SK-N-MC (cell line): ENCODE measurements at regions not wholly inside any gene's neighbourhood (a gene's known extent, or its start where the extent isn't known, plus 50 kb on each side); places are given as distances from the start of the nearest gene placed in this dataset.

Experiments used
- DNase-seq: peaks from one replicate; pipeline ENCODE4 v3.0.0-alpha.2; 2011; ENCODE audit warnings: low read depth, low spot score
- H3K27ac ChIP-seq: fragments of 200-600 bp; sonication (generic); 2 replicates; pipeline ENCODE4 v1.5.1; 2016; ENCODE audit warnings: mixed run types
- H3K36me3 ChIP-seq: fragments of 200-600 bp; sonication (generic); 2 replicates; pipeline ENCODE4 v1.6.1; 2017; ENCODE audit warnings: antibody characterized with exemption, low read length, mixed read lengths; ENCODE audit not compliant: insufficient read depth
- H3K4me3 ChIP-seq: fragments of 200-600 bp; sonication (generic); 2 replicates; pipeline ENCODE4 v1.5.1; 2016
- H3K9ac ChIP-seq: fragments of 200-600 bp; sonication (generic); 2 replicates; pipeline ENCODE4 v1.8.0; 2017; ENCODE audit warnings: mixed run types, mixed read lengths; ENCODE audit not compliant: insufficient read length
- H3K9me3 ChIP-seq: fragments of 200-600 bp; sonication (generic); 2 replicates; pipeline ENCODE4 v1.6.1; 2017; ENCODE audit warnings: low read depth, mild to moderate bottlenecking, antibody characterized with exemption, low read length, moderate library complexity, mixed read lengths
- EZH2 ChIP-seq: fragments of 200-600 bp; sonication (generic); IDR thresholded peaks from one replicate; pipeline ENCODE4 v1.6.1; 2017; ENCODE audit warnings: antibody characterized with exemption
- FOXP2 ChIP-seq: optimal IDR thresholded peaks from 2 replicates; pipeline ENCODE3; 2011; ENCODE audit warnings: mild to moderate bottlenecking, moderate library complexity; ENCODE audit not compliant: insufficient read depth; ENCODE audit errors: extremely low read length, control extremely low read depth
- POLR2AphosphoS5 ChIP-seq: IDR thresholded peaks from 2 replicates; pipeline ENCODE4 v1.6.1; 2012; ENCODE audit warnings: mild to moderate bottlenecking, low read depth, low read length, borderline replicate concordance

- Histone ChIP-seq H3K4me3 (no peak overlapping the region), H3K9me3 (no peaks in the 10 kb centered on the region), H3K27ac (no peak overlapping the region), H3K36me3 (no peaks in the 10 kb centered on the region), H3K9ac (no peak overlapping the region)
- TF ChIP-seq FOXP2 (no peak), POLR2AphosphoS5 (no peak), EZH2 (no peak)
- no peak for DNase-seq
Measured at GRCh38 chr5:171537070-171537849, 117.8 kb downstream of the FGF18 start.

DNA sequence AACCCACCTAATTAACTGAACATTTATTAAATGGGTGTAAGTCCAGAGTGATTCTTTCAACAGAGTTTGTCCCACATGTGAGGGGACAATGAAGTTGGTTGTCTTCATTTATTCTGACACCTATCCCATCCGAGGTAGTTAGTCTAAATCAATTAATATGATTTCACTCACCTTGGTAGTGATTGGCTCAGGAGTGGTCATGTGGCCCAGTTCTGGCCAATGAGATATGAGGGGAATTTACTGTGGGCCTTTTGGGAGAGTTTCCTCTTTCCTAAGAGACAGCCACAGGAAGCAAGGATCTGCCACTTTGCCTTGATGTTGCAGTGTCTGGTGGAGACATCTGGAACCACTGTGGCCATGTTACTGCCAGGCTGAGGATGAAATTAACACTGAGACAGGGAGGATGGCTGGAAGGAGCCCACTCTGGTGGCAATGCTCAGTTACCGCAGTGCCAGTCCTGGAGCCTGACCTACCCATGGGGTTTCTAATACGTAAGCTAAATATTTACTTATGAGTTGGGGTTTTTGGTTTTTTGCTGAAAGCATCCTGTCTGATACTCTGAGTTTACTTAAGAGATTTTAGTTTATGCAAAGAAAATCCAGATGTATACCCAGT, 118.6 kb downstream of the FGF18 start:
- Histone ChIP-seq H3K36me3 (no peaks in the 10 kb centered on the region), H3K27ac (no peak overlapping the region), H3K9me3 (no peaks in the 10 kb centered on the region), H3K9ac (no peak overlapping the region), H3K4me3 (no peak overlapping the region)
- no peak for TF ChIP-seq FOXP2
- TF ChIP-seq POLR2AphosphoS5, result no peak
- TF ChIP-seq EZH2, result no peak
- no peak for DNase-seq

DNA sequence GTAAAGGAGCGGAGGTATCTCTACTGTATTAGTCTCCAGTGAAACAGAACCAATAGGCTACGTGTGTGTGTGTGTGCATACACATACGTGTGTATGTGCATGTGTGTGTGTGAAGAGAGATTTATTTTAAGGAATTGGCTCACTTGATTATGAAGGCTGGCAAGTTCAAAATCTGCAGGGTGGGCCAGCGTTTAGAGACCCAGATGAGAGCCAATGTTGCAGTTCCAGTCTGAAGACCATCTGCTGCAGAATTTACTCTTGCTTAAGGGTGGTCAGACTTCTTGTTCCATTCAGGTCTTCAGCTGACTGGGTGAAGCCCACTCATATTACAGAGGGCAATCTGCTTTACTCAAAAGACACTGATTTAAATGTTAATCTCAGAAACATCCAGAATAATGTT, 119.2 kb downstream of the FGF18 start:
- H3K4me3 ChIP-seq, result no peak overlapping the region
- H3K9ac ChIP-seq, result no peak overlapping the region
- H3K36me3 ChIP-seq, result no peaks in the 10 kb centered on the region
- TF ChIP-seq FOXP2, result no peak
- no peak for TF ChIP-seq EZH2
- TF ChIP-seq POLR2AphosphoS5, result no peak
- no peaks in the 10 kb centered on the region for H3K9me3 ChIP-seq
- no peak overlapping the region for H3K27ac ChIP-seq
- DNase-seq, result no peak

- DNase-seq, result no peak
- TF ChIP-seq EZH2, result no peak
- no peak for TF ChIP-seq POLR2AphosphoS5
- no peak for TF ChIP-seq FOXP2
Measured at GRCh38 chr5:171540865-171541264, 121.4 kb downstream of the FGF18 start.

GRCh38 chr5:171541341-171541776, 121.9 kb downstream of the FGF18 start:
- Histone ChIP-seq H3K4me3 (no peak overlapping the region), H3K9ac (no peak overlapping the region), H3K36me3 (no peaks in the 10 kb centered on the region), H3K9me3 (no peaks in the 10 kb centered on the region), H3K27ac (no peak overlapping the region)
- TF ChIP-seq FOXP2 (no peak), POLR2AphosphoS5 (no peak), EZH2 (no peak)
- DNase-seq, result no peak

More at GRCh38 chr5:171540865-171541264, 121.4 kb downstream of the FGF18 start:
- no peaks in the 10 kb centered on the region for H3K9me3 ChIP-seq
- H3K9ac ChIP-seq, result no peak overlapping the region
- no peak overlapping the region for H3K27ac ChIP-seq
- H3K4me3 ChIP-seq, result no peak overlapping the region
- H3K36me3 ChIP-seq, result no peaks in the 10 kb centered on the region

DNA sequence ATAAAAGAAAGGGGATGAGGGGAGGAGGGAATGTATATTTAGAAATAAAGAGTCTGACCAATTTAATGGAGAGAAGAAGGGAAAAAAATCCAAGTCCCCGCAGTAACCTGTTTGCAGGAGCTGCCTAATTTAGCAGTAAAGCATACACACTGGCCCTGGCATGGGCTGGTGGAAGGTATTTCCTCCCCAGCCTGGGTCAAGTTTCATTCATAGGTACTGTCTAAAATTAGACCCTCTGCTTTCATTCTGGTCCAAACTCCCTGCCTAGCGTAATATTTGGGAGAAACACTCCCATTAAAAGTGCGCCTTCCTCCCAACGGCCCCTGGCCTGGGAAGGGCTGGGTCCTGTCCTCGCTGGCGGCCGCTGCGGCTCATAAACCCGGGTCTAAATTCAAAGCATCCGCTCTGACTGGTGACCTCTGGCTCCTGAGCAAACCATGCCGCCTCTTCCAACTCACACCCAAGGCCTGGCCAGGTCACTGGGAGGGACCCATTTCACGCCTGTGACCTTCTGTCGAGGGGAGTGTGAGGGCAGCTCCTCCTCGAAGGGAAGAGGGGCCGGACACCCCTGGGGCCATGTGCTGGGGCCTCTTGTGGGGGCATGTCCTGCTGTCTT, 123.2 kb downstream of the FGF18 start:
- no peak overlapping the region for H3K27ac ChIP-seq
- no peak overlapping the region for H3K9ac ChIP-seq
- no peak for TF ChIP-seq POLR2AphosphoS5
- no peak for TF ChIP-seq EZH2
- TF ChIP-seq FOXP2, result no peak
- no peaks in the 10 kb centered on the region for H3K9me3 ChIP-seq
- H3K4me3 ChIP-seq, result no peak overlapping the region
- H3K36me3 ChIP-seq, result no peaks in the 10 kb centered on the region
- DNase-seq, result no peak

DNA sequence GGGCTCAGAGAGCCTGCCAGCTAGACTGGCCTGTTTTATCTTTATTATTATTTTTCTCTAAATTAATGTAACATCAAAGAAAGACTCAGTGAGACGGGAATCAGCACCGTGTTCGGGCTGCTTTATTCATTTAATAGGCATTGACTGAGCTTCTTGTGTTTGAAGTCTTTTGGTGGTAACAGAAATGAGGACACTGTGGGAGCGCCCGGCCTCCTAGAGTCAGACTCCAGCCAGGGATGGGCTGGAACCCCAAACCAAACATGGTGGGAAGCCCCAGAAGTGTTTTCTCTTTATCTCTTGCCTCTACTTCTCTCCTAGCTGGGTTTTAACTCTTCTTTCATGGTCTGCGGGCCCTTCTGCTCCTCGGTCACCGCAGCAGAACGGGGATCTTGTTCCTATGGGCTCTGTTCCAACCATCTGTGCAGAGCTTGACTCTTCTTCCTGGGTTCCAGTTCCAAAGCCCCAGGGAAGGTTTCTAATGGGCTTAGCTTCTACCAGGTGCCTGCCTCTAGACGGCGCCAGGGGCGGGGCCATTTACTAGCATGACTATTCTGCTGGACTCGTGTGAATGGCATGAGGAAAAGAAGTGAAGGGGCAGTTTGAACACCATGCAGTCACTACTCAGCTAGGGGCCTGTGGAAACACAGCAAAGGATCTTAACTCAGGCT, 123.8 kb downstream of the FGF18 start:
- TF ChIP-seq EZH2 (no peak), FOXP2 (no peak), POLR2AphosphoS5 (no peak)
- H3K9me3 ChIP-seq, result no peaks in the 10 kb centered on the region
- H3K9ac ChIP-seq, result no peak overlapping the region
- no peak overlapping the region for H3K27ac ChIP-seq
- no peak for DNase-seq
- H3K36me3 ChIP-seq, result no peaks in the 10 kb centered on the region
- H3K4me3 ChIP-seq, result no peak overlapping the region

DNA sequence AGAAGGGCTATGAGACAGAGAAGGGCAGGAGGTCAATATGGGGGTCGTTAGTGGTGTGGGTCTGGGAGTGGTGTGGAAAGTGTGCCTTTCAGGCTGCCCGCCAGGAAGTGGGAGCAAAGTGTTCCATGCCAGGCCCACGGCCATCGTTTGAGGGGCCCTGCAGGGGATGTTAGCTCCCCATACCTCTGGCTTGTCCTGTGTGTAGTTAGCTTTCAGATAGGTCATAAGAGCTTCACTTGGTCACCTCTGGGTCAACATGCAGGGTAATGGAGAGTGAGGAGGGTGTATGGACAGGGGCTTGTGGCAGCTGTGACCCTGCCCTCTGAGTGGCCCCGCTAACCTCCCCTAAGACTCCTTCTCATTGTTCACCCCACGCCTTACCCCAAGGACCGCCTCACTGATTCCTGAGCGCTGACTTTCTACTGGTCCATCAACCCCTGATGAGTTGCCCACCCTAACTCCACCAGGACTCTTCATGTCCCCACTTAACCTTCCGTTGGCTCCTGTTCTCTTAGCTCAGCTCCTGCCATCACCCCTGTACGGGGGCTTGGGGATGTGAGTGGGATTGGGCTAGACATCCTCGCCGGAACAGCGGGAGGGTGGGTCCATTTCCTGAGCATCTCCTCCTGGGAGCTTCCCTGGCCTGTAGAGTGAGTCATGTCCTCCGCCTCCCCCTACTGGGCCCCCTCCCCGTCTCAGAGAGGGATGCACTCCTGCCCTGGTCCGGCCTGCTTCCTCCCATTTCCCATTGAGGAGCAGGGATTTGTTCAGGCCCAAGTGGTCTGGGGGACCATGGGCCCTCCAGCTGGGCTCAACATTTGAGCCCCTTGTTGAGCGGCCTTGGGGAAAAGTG, 125.7 kb downstream of the FGF18 start:
- DNase-seq, result no peak
- H3K36me3 ChIP-seq, result no peaks in the 10 kb centered on the region
- H3K9ac ChIP-seq, result no peak overlapping the region
- H3K4me3 ChIP-seq, result no peak overlapping the region
- no peaks in the 10 kb centered on the region for H3K9me3 ChIP-seq
- TF ChIP-seq EZH2, result no peak
- TF ChIP-seq FOXP2, result no peak
- no peak for TF ChIP-seq POLR2AphosphoS5
- no peak overlapping the region for H3K27ac ChIP-seq
